NCI-H460 (cell line): ENCODE measurements at regions not wholly inside any gene's neighbourhood (a gene's known extent, or its start where the extent isn't known, plus 50 kb on each side); places are given as distances from the start of the nearest gene placed in this dataset.
"Not testable (repeated sequence)": the region's sequence is repeated elsewhere in the genome, so short reads cannot be mapped to it uniquely, and the experiment has no call there.

ENCODE experiments used
- DNase-seq: peaks from one replicate; pipeline ENCODE4 v3.0.0-alpha.2; 2016; ENCODE audit warnings: low read depth; ENCODE audit errors: extremely low read depth

DNA sequence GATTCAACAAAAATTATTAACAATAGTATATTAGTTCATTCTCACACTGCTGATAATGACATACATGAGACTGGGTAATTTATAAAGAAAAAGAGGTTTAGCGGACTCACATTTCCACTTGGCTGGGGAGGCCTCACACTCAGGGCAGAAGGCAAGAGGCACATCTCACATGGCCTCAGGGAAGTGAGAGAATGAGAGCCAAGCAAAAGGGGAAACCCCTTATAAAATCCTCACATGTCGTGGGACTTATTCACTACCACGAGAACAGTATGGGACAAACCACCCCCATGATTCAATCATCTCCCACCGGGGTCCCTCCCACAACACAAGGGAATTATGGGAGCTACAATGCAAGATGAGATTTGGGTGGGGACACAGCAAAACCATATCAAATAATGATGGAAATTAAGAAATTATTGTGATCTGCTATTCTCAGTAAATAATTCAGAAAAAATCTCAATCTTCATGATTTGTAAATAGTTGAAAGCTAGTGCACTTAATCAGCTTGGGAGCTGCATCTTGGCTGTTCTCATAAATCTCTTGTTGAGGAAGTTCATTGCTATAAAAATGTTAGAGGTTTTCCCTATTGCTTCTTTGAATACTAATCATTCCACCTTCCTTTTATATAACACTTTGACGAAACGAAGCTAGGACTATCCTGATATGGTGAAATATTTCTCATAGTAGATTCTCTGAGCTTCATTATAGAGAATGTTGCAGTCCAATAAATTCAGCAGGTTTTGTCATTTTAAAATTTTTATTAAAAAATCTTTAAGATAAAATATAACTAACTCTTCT, 179.2 kb downstream of the SPDYE17 start:
- DNase-seq = not testable (repeated sequence)

DNA sequence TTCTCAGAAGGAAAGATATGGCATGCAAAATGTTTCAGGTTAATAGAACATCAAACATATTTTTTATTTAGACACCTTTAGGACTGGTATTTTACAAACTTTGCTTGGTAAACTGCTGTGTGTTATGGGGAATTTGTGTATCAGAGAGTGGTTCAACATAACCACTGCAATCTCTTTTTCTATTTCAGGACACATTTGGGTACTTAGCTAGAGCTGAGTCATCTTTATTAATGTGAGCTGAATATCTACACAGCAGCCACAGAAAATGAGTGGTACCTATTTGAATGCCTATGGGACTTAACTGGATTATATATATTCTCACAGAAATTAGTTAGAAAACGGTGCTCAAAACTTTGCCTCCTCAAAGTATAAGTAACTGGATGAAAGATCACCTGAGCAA, 179.8 kb downstream of the SPDYE17 start:
- DNase-seq = not testable (repeated sequence)

DNA sequence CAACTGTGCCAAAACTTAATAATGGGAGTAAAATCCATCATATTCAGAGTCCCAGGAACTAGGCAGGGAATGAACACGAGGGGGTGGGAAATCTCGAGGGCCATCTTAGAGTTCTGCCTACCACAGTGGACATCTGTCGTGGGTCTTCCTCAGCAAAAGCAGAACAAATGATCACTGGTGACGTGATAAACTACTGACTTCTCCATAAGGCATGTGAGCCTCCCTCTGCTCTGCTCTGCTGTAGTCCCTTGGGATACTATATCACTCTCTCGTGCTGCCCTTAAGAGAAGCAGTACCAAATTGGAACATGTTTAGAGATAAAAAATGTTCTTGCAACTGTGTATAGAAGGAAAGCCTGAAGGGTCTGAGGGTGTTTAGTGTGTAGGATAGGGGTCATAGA, 180.5 kb downstream of the SPDYE17 start:
- not testable (repeated sequence) for DNase-seq

DNA sequence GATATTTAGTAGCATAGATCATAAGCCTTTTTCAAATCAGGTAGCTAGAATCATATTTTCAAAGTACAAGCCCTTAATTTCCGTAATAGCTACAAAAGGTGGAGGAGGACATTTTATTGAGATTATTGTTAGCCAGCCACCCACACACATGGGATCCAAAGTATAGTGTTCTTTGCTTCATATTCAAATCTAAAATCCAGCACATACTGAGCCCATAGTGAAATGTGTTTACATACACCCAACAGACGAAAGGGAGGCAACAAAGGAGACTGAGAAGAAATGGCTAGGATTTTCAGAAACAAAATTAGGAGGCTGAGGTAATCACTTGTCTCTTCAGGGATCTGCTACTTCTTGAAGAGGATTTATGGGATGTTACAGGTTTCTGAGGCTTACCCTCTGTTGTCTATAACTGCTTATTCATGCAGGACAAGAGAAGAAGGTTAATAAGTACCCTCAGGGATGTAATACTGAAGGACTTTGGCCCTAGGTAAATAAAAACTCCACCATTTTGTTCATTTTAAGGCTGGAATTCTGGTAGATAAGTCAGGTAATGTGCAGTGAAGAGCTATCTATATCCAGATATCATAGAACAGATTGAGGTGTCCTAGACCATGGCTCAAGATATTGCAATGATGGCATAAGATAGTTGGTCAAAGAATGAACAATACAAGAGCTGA, 182.1 kb downstream of the SPDYE17 start:
- DNase-seq = not testable (repeated sequence)

DNA sequence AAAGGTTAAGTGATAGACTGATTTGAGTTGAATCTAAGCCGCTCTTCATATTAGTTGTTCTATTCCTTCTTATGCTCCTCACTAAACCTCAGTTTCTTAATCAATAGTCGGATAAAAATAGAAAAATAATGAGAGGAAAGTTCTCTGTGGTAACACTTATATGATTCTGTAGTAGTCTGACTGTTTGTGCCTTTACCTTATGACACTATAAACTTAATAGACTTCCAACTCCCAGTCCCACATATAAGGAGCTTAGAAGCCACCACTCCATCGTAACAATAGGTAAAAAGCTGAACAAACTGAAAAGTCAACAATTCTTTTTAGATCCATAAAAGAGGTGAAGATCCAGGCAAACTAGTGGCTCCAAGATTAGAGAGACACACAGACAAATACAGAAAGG, 192.3 kb downstream of the SPDYE17 start:
- DNase-seq = not testable (repeated sequence)

DNA sequence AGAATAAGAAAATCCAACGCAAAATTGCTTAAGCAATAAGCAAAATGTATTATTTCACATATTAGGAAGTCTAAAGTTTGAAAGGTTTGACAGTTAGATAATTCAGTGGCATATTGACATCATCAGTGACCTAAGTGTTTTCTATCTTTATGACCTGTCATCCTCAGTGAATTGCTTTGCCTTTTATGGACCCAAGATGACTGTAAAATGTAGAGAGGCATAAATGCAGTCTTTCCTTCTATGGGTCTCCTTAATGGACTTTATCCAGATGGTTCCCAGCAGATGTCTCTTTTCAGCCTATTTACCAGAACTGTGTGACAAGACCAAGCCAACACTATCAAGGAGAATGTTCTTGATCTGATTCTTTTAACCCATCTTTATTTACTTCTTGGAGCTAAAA, 192.9 kb downstream of the SPDYE17 start:
- not testable (repeated sequence) for DNase-seq

DNA sequence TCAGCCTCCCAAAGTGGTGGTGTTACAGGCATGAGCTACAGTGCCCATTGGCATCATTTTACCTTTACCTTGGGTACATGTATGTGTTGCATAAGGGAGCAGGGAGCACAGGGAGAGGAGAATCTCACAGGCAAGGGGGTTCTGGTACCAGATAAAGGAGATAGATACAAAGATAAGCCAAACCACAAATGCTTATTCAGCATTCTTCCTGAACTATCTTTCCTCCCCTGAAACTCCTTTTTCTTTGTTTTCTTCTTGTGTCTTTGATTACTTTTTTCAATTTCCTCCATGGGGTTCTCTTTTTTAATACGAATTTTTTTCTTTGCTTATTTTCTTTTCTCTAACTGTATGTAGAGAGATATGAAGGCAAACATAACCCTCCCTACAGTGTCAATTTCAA, 193.8 kb downstream of the SPDYE17 start:
- not testable (repeated sequence) for DNase-seq

DNA sequence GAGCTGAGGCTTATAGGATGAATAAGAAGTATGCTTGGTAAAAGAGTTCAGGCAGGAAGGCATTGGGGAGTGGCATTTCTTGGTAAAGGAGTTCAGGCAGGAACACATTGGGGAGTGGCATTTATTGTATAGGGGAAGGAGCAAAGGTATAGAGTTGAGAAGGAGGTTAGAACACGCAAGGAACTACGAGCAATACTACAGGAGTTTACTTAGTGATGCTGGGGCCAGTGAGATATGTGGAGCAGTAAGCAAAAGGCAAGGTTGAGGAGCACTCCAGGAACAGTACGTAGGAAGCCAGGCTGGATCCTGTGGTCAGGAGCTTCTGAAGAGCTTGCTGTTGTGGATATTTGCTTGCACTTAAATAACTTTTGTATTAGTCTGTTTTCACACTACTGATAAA, 202.2 kb upstream of the POMZP3 start:
- DNase-seq = not testable (repeated sequence)

DNA sequence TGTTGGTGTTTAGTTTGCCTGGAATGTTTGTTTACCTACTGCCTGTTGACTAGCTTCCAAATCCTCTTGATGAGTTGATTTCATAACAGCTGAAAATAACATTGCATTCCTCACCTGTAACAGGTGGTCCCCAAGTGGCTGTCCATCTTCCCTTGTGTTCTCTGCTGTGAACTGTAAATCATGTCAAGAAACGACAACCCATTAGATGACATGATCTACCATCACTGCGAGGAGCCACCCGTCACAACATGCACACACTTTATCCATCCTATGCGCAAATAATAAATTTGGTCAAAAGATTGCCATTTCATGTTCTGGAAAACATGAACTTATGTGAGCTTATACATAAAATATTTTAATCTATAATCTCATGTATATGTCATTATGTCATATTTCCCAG, 199.1 kb upstream of the POMZP3 start:
- DNase-seq = not testable (repeated sequence)

DNA sequence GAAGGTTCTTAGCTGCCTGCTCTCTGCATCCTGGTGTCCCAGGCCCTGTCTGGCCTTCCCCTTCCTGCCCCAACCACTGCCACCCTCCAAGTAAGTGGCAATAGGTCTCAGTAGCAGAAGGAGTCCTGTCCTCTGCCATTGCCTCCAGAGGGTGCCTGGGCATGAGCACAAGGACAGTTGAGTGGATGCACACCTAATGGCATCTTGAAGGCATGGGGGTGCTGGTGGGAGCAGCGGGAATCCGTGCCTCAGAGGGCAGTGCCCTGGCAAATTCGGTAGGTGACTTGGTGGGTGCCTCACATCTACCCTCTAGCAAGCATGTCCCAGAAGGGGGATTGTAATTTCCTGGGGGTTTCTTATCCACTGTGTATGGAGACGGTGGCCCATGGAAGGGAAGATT, 182.8 kb upstream of the POMZP3 start:
- not testable (repeated sequence) for DNase-seq

DNA sequence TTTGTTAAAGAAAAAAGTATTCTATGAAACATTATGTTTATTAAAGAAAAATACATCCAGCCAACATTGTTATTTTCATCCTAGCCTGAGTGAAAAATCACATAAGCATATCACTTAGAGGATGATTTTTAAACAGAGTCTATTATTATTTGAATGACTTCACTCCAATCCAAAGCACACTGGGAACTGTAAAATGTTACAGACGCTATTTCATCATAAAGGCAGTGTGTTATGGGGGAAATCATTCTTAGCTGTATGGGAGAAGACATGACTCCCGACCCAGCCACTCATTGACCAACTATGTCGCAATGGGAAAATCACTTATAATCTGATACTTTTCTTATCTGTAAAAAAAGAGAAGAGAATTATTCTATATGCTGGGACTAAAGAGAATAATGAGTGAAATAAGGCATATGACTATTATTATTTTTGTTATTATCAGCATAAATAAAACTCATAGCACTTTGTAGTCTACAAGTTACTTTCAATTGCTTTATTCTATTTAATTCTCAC, 180.6 kb upstream of the POMZP3 start:
- DNase-seq = not testable (repeated sequence)

DNA sequence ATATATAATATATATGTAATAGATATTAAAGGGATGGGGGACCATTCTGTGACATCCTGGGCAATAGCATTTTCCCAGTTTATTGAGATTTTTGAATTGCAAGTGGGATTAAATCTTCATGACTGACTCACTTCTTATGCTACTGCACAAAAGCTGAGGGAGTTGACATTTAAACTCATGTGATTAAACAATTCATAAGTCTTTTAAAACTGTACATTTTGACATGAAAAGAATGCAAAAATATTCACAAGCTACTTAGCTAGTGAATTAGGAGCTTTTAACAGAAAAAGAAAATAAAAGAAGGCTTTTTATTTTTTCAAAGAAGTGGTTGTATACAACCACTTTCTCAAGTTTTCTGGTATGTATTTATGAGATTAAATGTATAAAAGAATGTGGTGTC, 179.4 kb upstream of the POMZP3 start:
- DNase-seq = not testable (repeated sequence)

DNA sequence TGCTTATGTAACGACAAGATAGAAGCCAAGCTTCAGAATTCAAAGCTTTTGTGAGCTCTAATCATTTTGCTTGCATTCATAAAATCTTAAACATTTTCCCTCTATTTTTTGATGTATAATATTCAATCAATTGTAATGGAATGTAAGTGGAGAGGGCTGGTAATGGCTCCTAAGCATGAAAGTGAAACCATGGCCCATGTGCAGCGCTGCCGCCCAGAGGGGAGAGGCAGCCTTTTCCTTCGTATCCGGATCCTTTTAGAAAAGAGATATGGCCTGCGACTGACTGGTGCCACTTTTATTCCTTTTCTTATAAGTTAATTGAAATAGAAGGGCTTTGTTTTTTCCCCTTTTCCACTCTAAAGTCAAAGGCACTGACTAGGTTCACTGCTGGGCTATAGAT, 178.9 kb upstream of the POMZP3 start:
- peak; percentile 4 for DNase-seq

DNA sequence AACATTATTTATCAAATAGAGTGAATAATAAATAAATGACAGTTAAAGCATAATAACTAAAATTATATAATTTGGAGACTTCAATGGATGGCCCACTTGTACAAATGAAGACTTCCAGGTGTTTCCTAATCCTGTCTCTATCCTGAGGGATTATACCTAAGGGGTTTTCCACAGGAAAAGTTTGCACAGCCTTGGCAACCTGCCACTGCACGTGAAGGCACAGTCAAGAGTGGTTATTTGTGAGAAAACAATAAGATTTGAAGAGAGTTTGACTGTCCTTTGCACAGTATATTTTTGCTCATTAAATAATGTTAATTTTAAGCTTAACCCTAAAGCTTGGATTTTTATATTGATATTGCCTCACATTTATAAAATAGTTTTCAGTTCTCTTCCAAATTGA, 178.2 kb upstream of the POMZP3 start:
- DNase-seq = not testable (repeated sequence)

DNA sequence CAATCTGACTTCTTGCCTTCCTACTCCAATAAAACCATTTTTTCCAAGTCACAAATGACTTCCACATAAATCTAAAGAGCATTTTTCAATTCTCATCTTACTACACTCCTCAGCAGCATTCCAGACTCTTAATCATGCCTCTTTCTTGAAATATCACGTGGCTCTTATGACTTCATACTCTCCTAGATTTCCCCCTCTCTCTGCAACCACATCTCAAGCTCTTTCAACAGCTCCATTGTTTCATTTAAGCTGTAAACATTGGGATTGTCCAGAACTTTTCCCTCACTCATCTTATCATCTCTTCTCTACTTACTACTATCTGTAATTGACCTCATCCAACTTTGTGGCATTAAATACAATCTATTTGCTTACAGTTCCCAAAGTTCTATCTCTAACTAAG, 170.6 kb upstream of the POMZP3 start:
- not testable (repeated sequence) for DNase-seq

DNA sequence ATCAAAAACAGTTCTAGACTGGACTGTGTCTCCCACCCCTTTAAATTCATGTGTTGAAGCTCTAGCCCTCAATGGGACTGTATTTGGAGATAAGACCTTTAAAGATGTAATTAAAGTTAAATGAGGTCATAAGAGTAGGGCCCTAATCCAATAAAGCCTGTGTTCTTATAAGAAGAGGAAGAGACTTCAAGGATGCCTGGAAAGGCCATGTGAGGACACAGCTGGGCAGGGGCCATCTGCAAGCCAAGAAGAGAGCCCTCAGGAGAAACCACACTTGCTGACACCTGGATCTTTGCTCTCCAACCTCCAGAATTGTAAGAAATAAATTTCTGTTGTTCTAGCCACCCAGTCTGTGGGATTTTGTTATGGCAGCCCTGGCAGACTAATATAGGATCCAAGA, 153.6 kb upstream of the POMZP3 start:
- DNase-seq = not testable (repeated sequence)

DNA sequence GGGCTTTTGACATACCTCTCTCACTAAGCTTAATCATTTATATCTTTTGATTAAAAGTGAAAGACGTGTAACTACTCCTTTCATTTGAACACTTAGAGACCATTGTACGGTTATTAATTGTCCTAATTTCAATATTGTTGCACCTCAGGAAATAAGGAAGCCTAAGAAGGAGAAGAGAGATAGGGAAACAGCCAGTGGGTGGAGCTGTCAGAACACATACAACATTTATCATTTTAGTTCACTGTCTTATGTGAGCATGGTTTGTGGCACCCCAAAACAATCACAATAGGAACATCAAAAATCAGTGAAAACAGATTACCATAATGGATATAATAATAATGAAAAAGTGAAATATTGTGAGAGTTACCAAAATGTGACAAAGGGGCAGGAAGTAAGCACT, 147.2 kb upstream of the POMZP3 start:
- not testable (repeated sequence) for DNase-seq

DNA sequence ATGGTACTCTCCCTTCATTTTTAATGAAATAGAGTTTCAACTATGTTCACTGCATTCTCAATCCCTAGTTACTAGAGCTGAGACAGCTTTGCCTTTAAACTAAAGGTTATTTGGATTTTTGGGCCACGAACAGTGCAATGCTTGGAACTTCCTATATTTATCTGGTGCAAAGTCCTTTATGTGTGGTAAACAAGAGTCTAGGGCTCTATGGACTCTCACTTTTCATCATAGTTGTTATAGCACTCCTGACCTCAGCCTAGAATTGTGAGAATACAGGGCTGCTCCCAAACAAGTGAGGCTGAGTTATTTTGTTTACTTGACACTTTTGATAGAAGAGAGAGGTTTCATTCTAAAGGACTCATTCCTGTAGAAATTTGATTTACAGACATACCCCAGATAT, 144.9 kb upstream of the POMZP3 start:
- DNase-seq = not testable (repeated sequence)

DNA sequence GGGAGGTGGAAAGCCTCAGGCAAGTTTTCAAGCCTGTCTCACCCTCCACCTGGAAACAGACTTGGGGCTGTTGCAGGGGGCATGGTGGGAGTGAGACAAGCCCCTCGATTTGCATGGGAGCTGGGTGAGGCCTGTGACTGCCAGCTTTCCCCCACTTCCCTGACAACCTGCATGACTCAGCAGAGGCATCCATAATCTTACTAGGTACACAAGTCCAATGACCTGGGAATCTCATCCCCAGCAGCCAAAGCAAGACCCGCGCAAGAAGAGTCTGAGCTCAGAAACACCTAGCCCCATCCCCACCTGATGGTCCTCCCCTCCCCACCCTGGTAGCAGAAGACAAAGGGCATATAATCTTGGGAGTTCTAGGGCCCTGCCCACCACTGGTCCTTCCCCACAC, 136.9 kb upstream of the POMZP3 start:
- DNase-seq = not testable (repeated sequence)

DNA sequence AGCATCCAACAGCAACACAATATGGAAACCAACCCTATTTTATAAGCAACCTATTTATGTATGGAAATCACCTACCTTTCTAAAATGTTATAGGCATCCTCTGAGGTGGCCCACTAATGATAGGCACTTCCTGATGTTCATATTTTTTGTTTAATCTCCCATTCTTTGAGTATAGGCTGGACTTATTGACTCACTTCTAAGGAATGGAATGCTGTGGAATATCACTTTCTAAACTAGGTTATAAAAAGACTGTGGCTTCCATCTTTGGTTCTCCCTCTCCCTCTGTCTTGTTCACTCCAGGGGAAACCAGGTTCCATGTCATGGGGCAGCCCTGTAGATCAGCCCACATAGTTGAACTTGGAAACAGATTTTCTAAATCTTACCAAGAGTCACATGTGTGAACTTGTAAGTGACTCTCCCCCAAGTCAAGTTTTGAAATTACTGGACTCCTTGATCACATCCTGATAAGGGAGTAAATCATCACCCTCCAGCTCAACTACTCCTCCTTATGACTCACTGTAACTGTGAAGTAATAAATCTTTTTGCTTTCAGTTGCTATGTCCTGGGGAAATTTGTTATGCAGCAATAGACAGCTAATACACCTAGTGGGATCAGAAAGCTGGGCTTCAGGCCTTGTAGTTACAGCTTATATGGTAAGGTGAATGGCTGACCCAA, 133.6 kb upstream of the POMZP3 start:
- not testable (repeated sequence) for DNase-seq

DNA sequence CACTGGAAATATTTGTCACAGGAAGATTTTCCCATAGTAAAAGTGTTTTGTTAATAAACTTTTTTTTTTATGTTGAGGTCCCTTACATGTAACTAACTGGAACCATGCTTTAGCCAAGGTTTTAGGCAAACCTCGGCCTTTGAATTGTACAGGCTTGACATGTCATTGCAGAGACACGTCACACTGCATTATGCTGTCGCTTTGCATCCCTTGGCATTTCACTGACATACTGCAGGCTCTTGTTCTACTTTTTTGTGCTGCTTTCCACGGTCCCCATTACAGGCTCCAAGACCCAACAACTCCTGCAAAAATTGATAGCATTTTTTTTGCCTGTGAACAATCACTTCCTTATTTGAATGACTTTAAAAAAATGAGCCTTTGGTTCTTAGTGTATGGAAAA, 112.5 kb upstream of the POMZP3 start:
- not testable (repeated sequence) for DNase-seq
